ENCODE measurements at regions not wholly inside any gene's neighbourhood (a gene's known extent, or its start where the extent isn't known, plus 50 kb on each side); places are given as distances from the start of the nearest gene placed in this dataset.
"Not testable (repeated sequence)": the region's sequence is repeated elsewhere in the genome, so short reads cannot be mapped to it uniquely, and the experiment has no call there.

- no peak for TF ChIP-seq CTCF (conservative IDR thresholded peaks at IDR 0.05; ENCODE audit: low read depth, low read length)
- DNase-seq (ENCODE audit: low read depth), result no peak
- H3K4me3 ChIP-seq (ENCODE audit: low read length), result no peak overlapping the region
These were observed 84.6 kb downstream of the BUD13 start for GRCh38 chr11:116688202-116688540.

DNA sequence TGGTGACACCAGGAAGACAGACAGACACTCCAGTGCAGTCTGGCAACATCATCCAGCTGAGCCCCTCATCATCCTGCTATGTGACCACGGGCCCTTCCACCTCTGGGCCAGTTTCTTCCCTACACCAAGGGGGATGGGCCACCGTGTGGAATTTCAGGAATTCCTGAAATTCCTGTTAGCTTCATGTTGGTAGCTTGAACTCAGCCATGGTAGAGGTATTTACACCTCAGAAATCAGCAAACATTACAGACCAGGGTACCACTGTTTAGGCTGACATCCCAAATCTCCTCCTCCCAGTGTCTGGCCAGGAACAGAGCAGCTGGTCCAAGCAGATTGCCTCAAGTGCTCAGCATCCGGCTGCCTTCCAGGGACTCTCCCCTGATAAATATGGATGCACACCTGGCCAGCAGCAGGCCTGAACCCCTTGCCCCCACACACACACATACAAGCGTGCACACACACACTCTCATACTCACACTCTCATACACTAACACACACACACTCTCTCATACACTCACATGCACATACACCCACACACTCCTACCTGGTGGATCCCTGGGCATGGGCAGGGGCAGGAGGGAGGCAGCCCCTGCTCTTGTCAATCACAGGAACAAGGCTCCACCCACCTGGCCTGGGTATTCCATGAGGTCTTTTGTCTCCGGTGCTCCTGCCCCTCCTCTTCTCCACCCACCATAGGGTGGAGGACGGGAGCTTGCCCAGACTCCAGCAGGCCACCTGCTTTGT is 85.2 kb downstream of the BUD13 start:
- no peak overlapping the region for H3K4me3 ChIP-seq (ENCODE audit: low read length)
- TF ChIP-seq CTCF (conservative IDR thresholded peaks at IDR 0.05; ENCODE audit: low read depth, low read length), result no peak
- no peak for DNase-seq (ENCODE audit: low read depth)

DNA sequence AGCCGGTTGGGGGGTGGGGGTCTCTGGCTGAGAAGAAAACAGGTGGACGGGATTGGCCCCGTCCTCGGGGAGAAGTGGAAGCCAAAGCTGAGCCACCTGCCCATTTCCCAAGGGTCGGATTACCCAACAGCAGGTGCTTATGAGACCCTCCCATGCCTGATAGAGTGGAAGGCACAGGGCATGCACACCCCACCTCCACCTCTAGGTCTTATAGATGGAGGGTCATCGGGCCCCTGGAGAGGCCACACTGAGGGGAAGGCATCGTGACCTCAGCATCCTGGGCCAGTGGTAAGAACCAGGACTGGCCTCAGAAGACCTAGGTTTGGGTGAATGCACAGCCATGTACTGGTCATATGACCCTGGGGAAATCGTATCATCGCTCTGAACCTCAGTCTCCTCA is 85.9 kb downstream of the BUD13 start:
- H3K4me3 ChIP-seq (ENCODE audit: low read length), result no peak overlapping the region
- DNase-seq (ENCODE audit: low read depth), result no peak
- TF ChIP-seq CTCF (conservative IDR thresholded peaks at IDR 0.05; ENCODE audit: low read depth, low read length), result no peak

- no peak for DNase-seq (ENCODE audit: low read depth)
- H3K4me3 ChIP-seq (ENCODE audit: low read length), result no peak overlapping the region
- no peak for TF ChIP-seq CTCF (conservative IDR thresholded peaks at IDR 0.05; ENCODE audit: low read depth, low read length)
These were observed 88.8 kb downstream of the BUD13 start for GRCh38 chr11:116683982-116684381.

DNA sequence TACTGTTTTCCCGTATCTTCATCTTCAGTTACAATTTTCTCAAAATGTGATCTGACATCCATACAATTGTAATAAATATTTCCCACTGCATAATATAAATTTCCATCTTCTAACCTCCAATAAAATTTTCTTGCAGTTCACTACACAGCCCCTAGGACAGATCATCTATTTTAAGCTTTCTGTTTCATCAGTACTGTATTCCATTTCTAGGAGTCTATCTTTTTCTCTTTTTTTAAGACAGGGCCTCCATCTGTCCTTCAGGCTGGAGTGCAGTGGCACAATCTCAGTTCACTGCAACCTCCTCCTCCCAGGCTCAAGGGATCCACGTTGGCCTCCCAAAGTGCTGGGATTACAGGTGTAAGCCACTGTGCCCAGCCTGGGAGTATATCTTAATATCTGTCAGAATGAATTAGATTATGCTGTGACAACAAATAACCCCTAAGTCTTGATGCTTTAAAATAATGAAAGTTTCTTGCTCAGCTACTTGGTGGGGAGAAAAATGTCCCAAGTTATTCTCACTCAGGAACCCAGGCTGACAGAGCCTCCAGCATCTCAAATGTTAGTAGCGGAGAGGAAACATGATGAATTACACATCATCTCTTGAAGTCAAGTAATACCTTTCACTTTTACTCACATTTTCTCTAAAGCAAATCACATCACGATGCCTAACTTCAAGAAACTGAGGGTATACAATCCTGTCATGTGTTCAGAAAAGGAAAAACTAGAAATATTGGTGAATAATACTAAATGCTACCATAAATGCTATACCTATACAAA is 92.2 kb downstream of the BUD13 start:
- no peak for TF ChIP-seq CTCF (conservative IDR thresholded peaks at IDR 0.05; ENCODE audit: low read depth, low read length)
- DNase-seq (ENCODE audit: low read depth), result no peak
- H3K4me3 ChIP-seq (ENCODE audit: low read length), result no peak overlapping the region

DNA sequence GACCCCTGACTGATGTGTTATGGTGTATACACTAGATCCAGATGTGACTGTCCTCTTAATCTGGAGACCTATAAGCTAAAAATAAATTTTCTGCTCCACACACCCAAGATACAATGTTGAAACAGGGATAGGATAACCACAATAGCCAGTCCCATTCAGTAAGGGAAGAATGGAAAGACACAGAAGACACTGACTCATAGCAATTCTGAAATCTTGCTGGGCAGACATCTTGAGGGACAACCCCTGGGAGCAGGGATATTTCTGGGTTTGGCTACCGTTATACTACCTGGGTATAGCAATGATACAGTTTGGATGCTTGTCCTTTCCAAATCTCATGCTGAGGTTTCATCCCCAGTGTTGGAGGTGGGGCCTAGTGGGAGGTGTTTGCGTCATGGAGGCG is 93.9 kb downstream of the BUD13 start:
- no peak for DNase-seq (ENCODE audit: low read depth)
- H3K4me3 ChIP-seq (ENCODE audit: low read length), result no peak overlapping the region
- no peak for TF ChIP-seq CTCF (conservative IDR thresholded peaks at IDR 0.05; ENCODE audit: low read depth, low read length)

DNA sequence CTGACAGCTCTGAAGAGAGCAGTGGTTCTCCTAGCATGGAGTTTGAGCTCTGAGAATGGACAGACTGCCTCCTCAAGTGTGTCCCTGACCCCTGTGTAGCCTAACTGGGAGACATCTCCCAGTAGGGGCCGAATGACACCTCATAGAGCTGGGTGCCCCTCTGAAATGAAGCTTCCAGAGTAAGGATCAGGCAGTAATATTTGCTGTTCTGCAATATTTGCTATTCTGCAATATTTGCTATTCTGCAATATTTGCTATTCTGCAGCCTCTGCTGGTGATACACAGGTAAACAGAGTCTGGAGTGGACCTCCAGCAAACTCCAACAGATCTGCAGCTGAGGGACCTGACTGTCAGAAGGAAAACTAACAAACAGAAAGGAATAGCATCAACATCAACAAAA is 105.5 kb downstream of the BUD13 start:
- not testable (repeated sequence) for H3K4me3 ChIP-seq (ENCODE audit: low read length); DNase-seq (ENCODE audit: low read depth)

- not testable (repeated sequence) for DNase-seq (ENCODE audit: low read depth); H3K4me3 ChIP-seq (ENCODE audit: low read length)
These were observed 106.0 kb downstream of the BUD13 start for GRCh38 chr11:116666673-116667249.

All from retinal pigment epithelial cell (primary cell).